H9 (cell line): ENCODE measurements at regions not wholly inside any gene's neighbourhood (a gene's known extent, or its start where the extent isn't known, plus 50 kb on each side); places are given as distances from the start of the nearest gene placed in this dataset.
A peak's percentile ranks its signal among the peaks of the same experiment; 100 is the strongest.

Experiments
- DNase-seq: peaks from one replicate; pipeline ENCODE4 v3.0.0-alpha.2; 2017
- H2AFZ ChIP-seq: one replicate; pipeline ENCODE4 v1.6.1; 2013; ENCODE audit warnings: mild to moderate bottlenecking, low read length, control low read depth, moderate library complexity
- H2AK5ac ChIP-seq: 2 replicates; pipeline ENCODE4 v1.6.1; 2013; ENCODE audit warnings: low read length, control low read depth, mixed read lengths; ENCODE audit not compliant: insufficient read length
- H2BK120ac ChIP-seq: one replicate; pipeline ENCODE4 v1.6.1; 2013; ENCODE audit warnings: low read depth, mild to moderate bottlenecking, low read length, control low read depth, inconsistent platforms; ENCODE audit not compliant: poor library complexity, severe bottlenecking
- H2BK12ac ChIP-seq: 2 replicates; pipeline ENCODE4 v1.6.1; 2013; ENCODE audit warnings: low read length, control low read depth, mixed read lengths, low read depth; ENCODE audit not compliant: insufficient read length
- H2BK15ac ChIP-seq: 2 replicates; pipeline ENCODE4 v1.6.1; 2013; ENCODE audit warnings: low read depth, low read length, control low read depth
- H2BK20ac ChIP-seq: one replicate; pipeline ENCODE4 v1.6.1; 2013; ENCODE audit warnings: low read depth, mild to moderate bottlenecking, low read length, control low read depth, inconsistent platforms; ENCODE audit not compliant: poor library complexity, severe bottlenecking
- H2BK5ac ChIP-seq: 2 replicates; pipeline ENCODE4 v1.6.1; 2013; ENCODE audit warnings: low read length, control low read depth, mixed read lengths; ENCODE audit not compliant: insufficient read length
- H3K14ac ChIP-seq: 2 replicates; pipeline ENCODE4 v1.6.1; 2013; ENCODE audit warnings: low read length, control low read depth; ENCODE audit not compliant: insufficient read depth
- H3K18ac ChIP-seq: 2 replicates; pipeline ENCODE4 v1.6.1; 2013; ENCODE audit warnings: low read depth, mild to moderate bottlenecking, mixed read lengths, low read length, control low read depth; ENCODE audit not compliant: insufficient read length
- H3K23ac ChIP-seq: 2 replicates; pipeline ENCODE4 v1.6.1; 2013; ENCODE audit warnings: low read length, control low read depth, mixed read lengths, low read depth; ENCODE audit not compliant: insufficient read length
- H3K23me2 ChIP-seq: 2 replicates; pipeline ENCODE4 v1.6.1; 2013; ENCODE audit warnings: low read depth, mild to moderate bottlenecking, mixed read lengths, low read length, control low read depth; ENCODE audit not compliant: insufficient read length, poor library complexity, severe bottlenecking
- H3K27ac ChIP-seq: 2 replicates; pipeline ENCODE4 v1.5.1; 2013; ENCODE audit warnings: low read length, control low read depth, mixed read lengths, low read depth; ENCODE audit not compliant: insufficient read length
- H3K27me3 ChIP-seq: 2 replicates; pipeline ENCODE4 v1.6.1; 2013; ENCODE audit warnings: low read length, control low read depth, inconsistent platforms; ENCODE audit not compliant: insufficient read depth
- H3K4ac ChIP-seq: 2 replicates; pipeline ENCODE4 v1.6.1; 2013; ENCODE audit warnings: low read depth, mild to moderate bottlenecking, control low read depth, inconsistent platforms, low read length, moderate library complexity
- H3K4me1 ChIP-seq: 2 replicates; pipeline ENCODE4 v1.6.1; 2013; ENCODE audit warnings: low read length, control low read depth, inconsistent platforms; ENCODE audit not compliant: insufficient read depth
- H3K4me2 ChIP-seq: 2 replicates; pipeline ENCODE4 v1.6.1; 2013; ENCODE audit warnings: low read length, control low read depth, mixed read lengths; ENCODE audit not compliant: insufficient read length, insufficient read depth
- H3K56ac ChIP-seq: 2 replicates; pipeline ENCODE4 v1.6.1; 2013; ENCODE audit warnings: low read depth, mild to moderate bottlenecking, mixed read lengths, low read length, control low read depth; ENCODE audit not compliant: insufficient read length
- H3K79me1 ChIP-seq: 2 replicates; pipeline ENCODE4 v1.6.1; 2013; ENCODE audit warnings: low read depth, mild to moderate bottlenecking, moderate library complexity, low read length, control low read depth, inconsistent platforms; ENCODE audit not compliant: insufficient read depth, poor library complexity, severe bottlenecking
- H3K79me2 ChIP-seq: 2 replicates; pipeline ENCODE4 v1.6.1; 2013; ENCODE audit warnings: low read length, control low read depth, inconsistent platforms; ENCODE audit not compliant: insufficient read depth
- H3K9ac ChIP-seq: 2 replicates; pipeline ENCODE4 v1.6.1; 2013; ENCODE audit warnings: low read length, control low read depth, mixed read lengths; ENCODE audit not compliant: insufficient read length; ENCODE audit errors: extremely low read depth
- H3K9me3 ChIP-seq: one replicate; pipeline ENCODE4 v1.6.1; 2013; ENCODE audit warnings: low read depth, low read length, inconsistent platforms; ENCODE audit not compliant: control insufficient read depth
- H3T11ph ChIP-seq: one replicate; pipeline ENCODE4 v1.6.1; 2013; ENCODE audit warnings: mild to moderate bottlenecking, low read length, control low read depth, inconsistent platforms
- H4K20me1 ChIP-seq: one replicate; pipeline ENCODE4 v1.6.1; 2013; ENCODE audit not compliant: control insufficient read depth, insufficient read length, insufficient read depth
- H4K5ac ChIP-seq: 2 replicates; pipeline ENCODE4 v1.6.1; 2013; ENCODE audit warnings: low read depth, mild to moderate bottlenecking, mixed read lengths, low read length, control low read depth; ENCODE audit not compliant: insufficient read length
- H4K8ac ChIP-seq: replicated peaks from 2 replicates; pipeline ENCODE4 v1.6.1; 2013; ENCODE audit warnings: low read length, control low read depth, mixed read lengths, low read depth; ENCODE audit not compliant: insufficient read length
- H4K91ac ChIP-seq: 2 replicates; pipeline ENCODE4 v1.6.1; 2013; ENCODE audit warnings: low read depth, mild to moderate bottlenecking, moderate library complexity, mixed read lengths, low read length, control low read depth; ENCODE audit not compliant: insufficient read length
- H3K27ac Mint-ChIP-seq, 3 experiments: 2 replicates in 2 of 3; 3 replicates in 1 of 3; pipeline ENCODE4 v1.8.0; 2020 to 2021; ENCODE audit warnings: mixed read lengths in 3 of 3, mild to moderate bottlenecking in 1 of 3, moderate library complexity in 1 of 3
- H3K27me3 Mint-ChIP-seq: 2 replicates; pipeline ENCODE4 v1.8.0; 2021; ENCODE audit warnings: low read depth, mild to moderate bottlenecking, moderate library complexity, mixed read lengths
- H3K36me3 Mint-ChIP-seq, 3 experiments: 2 replicates in 2 of 3; 3 replicates in 1 of 3; pipeline ENCODE4 v1.8.0; 2020 to 2021; ENCODE audit warnings: low read depth in 3 of 3, mixed read lengths in 3 of 3; ENCODE audit not compliant: insufficient read depth in 1 of 3
- H3K4me1 Mint-ChIP-seq, 2 experiments: 2 replicates each; pipeline ENCODE4 v1.8.0; 2020; ENCODE audit warnings: mixed read lengths in 2 of 2
- H3K4me3 Mint-ChIP-seq, 2 experiments: 2 replicates in 1 of 2; 3 replicates in 1 of 2; pipeline ENCODE4 v1.8.0; 2020 to 2021; ENCODE audit warnings: mild to moderate bottlenecking in 2 of 2, mixed read lengths in 2 of 2, moderate library complexity in 1 of 2
- H3K9me3 Mint-ChIP-seq, 2 experiments: 2 replicates in 1 of 2; 3 replicates in 1 of 2; pipeline ENCODE4 v1.8.0; 2020; ENCODE audit warnings: mild to moderate bottlenecking in 2 of 2, mixed read lengths in 2 of 2, moderate library complexity in 1 of 2
- CTCF ChIP-seq: fragments of 200-600 bp; sonication (generic); conservative IDR thresholded peaks from 3 replicates; pipeline ENCODE4 v1.8.0; 2021; ENCODE audit warnings: antibody characterized with exemption, mild to moderate bottlenecking
- WGBS: extraction: QIAGEN DNeasy Blood & Tissue Kit; methylation state at CpG from one replicate; pipeline ENCODE4 v1.1.7; 2013; ENCODE audit warnings: missing lambda C conversion rate, low lambda C conversion rate, mixed read lengths; ENCODE audit not compliant: insufficient read length; ENCODE audit errors: extremely low coverage; 5-methylcytosine and 5-hydroxymethylcytosine counted together

- Histone ChIP-seq H3K79me1 (no peaks in the 10 kb centered on the region), H4K20me1 (no peaks in the 10 kb centered on the region), H3K4me2 (no peak overlapping the region), H3K9ac (no peak overlapping the region), H2AK5ac (no peak overlapping the region), H3K23ac (no peak overlapping the region), H3K23me2 (no peaks in the 10 kb centered on the region), H3K14ac (no peak overlapping the region), H3K56ac (no peak overlapping the region), H2BK12ac (no peak overlapping the region), H3K4me1 (no peaks in the 10 kb centered on the region; the same call in 1 of the 2 replicates), H3T11ph (no peak overlapping the region), H3K27me3 (no peaks in the 10 kb centered on the region), H3K18ac (no peak overlapping the region), H3K4ac (no peak overlapping the region), H3K27ac (no peak overlapping the region), H2BK20ac (no peak overlapping the region), H2AFZ (no peak overlapping the region), H2BK15ac (no peak overlapping the region), H2BK120ac (no peak overlapping the region), H4K91ac (no peak overlapping the region), H3K9me3 (no peaks in the 10 kb centered on the region), H2BK5ac (no peak overlapping the region), H3K79me2 (no peaks in the 10 kb centered on the region), H4K8ac (no peak overlapping the region), H4K5ac (no peak overlapping the region)
- Mint-ChIP-seq H3K27me3 (peaks cover 3% of the 10 kb centered on the region), H3K27ac (peak overlapping the region in 2 of 3 experiments; percentile 19 to 40; a peak in 1 of 7 replicates), H3K4me1 (peaks cover 22 to 33% of the 10 kb centered on the region in 2 experiments), H3K4me3 (no peak overlapping the region), H3K36me3 (peaks cover 0 to 5% (median 2%) of the 10 kb centered on the region in 3 experiments; a peak in 2 of 7 replicates), H3K9me3 (peaks cover 7 to 9% of the 10 kb centered on the region in 2 experiments)
- DNase-seq: no peak
- TF ChIP-seq CTCF: no peak
- WGBS: no CpG with 5 or more reads among the region's 8 CpGs
These were observed 75.1 kb upstream of the ZBTB40 start for GRCh38 chr1:22376546-22376945.
